Endothelial cell (in vitro differentiated cells): ENCODE measurements at regions not wholly inside any gene's neighbourhood (a gene's known extent, or its start where the extent isn't known, plus 50 kb on each side); places are given as distances from the start of the nearest gene placed in this dataset.

Source experiments
- DNase-seq: peaks from one replicate; pipeline ENCODE4 v3.0.0; 2021; ENCODE audit warnings: low spot score
- H3K27ac Mint-ChIP-seq: one replicate; pipeline ENCODE4 v1.8.0; 2021; ENCODE audit warnings: mixed read lengths, inconsistent platforms; ENCODE audit not compliant: unreplicated experiment
- H3K27me3 Mint-ChIP-seq: one replicate; pipeline ENCODE4 v1.8.0; 2021; ENCODE audit warnings: mild to moderate bottlenecking, moderate library complexity, mixed read lengths, inconsistent platforms; ENCODE audit not compliant: unreplicated experiment
- H3K36me3 Mint-ChIP-seq: one replicate; pipeline ENCODE4 v1.8.0; 2021; ENCODE audit warnings: mild to moderate bottlenecking, low read depth, mixed read lengths, inconsistent platforms; ENCODE audit not compliant: unreplicated experiment
- H3K4me1 Mint-ChIP-seq: one replicate; pipeline ENCODE4 v1.8.0; 2021; ENCODE audit warnings: mild to moderate bottlenecking, mixed read lengths, inconsistent platforms; ENCODE audit not compliant: unreplicated experiment
- H3K4me3 Mint-ChIP-seq: one replicate; pipeline ENCODE4 v1.8.0; 2021; ENCODE audit warnings: mild to moderate bottlenecking, mixed read lengths, inconsistent platforms; ENCODE audit not compliant: unreplicated experiment
- H3K9me3 Mint-ChIP-seq: one replicate; pipeline ENCODE4 v1.8.0; 2021; ENCODE audit warnings: mixed read lengths, inconsistent platforms; ENCODE audit not compliant: unreplicated experiment
- CTCF ChIP-seq: fragments of 200-600 bp; sonication (generic); IDR thresholded peaks from one replicate; pipeline ENCODE4 v1.5.0; 2021; ENCODE audit warnings: antibody characterized with exemption; ENCODE audit not compliant: unreplicated experiment

- H3K27ac Mint-ChIP-seq, result no peak overlapping the region
- no peak overlapping the region for H3K4me3 Mint-ChIP-seq
- no peak for TF ChIP-seq CTCF
- no peaks in the 10 kb centered on the region for H3K9me3 Mint-ChIP-seq
- peaks cover 6% of the 10 kb centered on the region for H3K4me1 Mint-ChIP-seq
- DNase-seq, result no peak
- H3K36me3 Mint-ChIP-seq, result no peaks in the 10 kb centered on the region
- peaks cover 3% of the 10 kb centered on the region for H3K27me3 Mint-ChIP-seq
Observed at GRCh38 chr2:186947516-186947915, 98.5 kb upstream of the ZSWIM2 start.

GRCh38 chr2:186946896-186947467 lies 98.0 kb upstream of the ZSWIM2 start:
- Mint-ChIP-seq H3K4me1 (peaks cover 6% of the 10 kb centered on the region), H3K27ac (no peak overlapping the region), H3K27me3 (peaks cover 3% of the 10 kb centered on the region), H3K4me3 (no peak overlapping the region), H3K36me3 (no peaks in the 10 kb centered on the region), H3K9me3 (no peaks in the 10 kb centered on the region)
- DNase-seq, result no peak
- TF ChIP-seq CTCF, result no peak

- Mint-ChIP-seq H3K4me3 (no peak overlapping the region), H3K36me3 (no peaks in the 10 kb centered on the region), H3K27ac (no peak overlapping the region), H3K4me1 (no peaks in the 10 kb centered on the region), H3K9me3 (no peaks in the 10 kb centered on the region), H3K27me3 (peaks cover 3% of the 10 kb centered on the region)
- no peak for DNase-seq
- TF ChIP-seq CTCF, result no peak
Observed at GRCh38 chr2:186941853-186942252, 92.9 kb upstream of the ZSWIM2 start.

- Mint-ChIP-seq H3K27ac (no peak overlapping the region), H3K27me3 (peaks cover 3% of the 10 kb centered on the region), H3K4me1 (no peaks in the 10 kb centered on the region), H3K4me3 (no peak overlapping the region), H3K36me3 (no peaks in the 10 kb centered on the region), H3K9me3 (no peaks in the 10 kb centered on the region)
- TF ChIP-seq CTCF, result no peak
- no peak for DNase-seq
Observed at GRCh38 chr2:186940463-186940862, 91.5 kb upstream of the ZSWIM2 start.

- Mint-ChIP-seq H3K4me1 (no peaks in the 10 kb centered on the region), H3K9me3 (no peaks in the 10 kb centered on the region), H3K36me3 (no peaks in the 10 kb centered on the region), H3K27me3 (no peaks in the 10 kb centered on the region), H3K27ac (no peak overlapping the region), H3K4me3 (no peak overlapping the region)
- TF ChIP-seq CTCF, result no peak
- DNase-seq, result no peak
Observed at GRCh38 chr2:186934420-186934819, 85.5 kb upstream of the ZSWIM2 start.
